SK-N-MC (cell line): ENCODE measurements at regions not wholly inside any gene's neighbourhood (a gene's known extent, or its start where the extent isn't known, plus 50 kb on each side); places are given as distances from the start of the nearest gene placed in this dataset.

Experiments
- EZH2 ChIP-seq: fragments of 200-600 bp; sonication (generic); IDR thresholded peaks from one replicate; pipeline ENCODE4 v1.6.1; 2017; ENCODE audit warnings: antibody characterized with exemption
- FOXP2 ChIP-seq: optimal IDR thresholded peaks from 2 replicates; pipeline ENCODE3; 2011; ENCODE audit warnings: mild to moderate bottlenecking, moderate library complexity; ENCODE audit not compliant: insufficient read depth; ENCODE audit errors: extremely low read length, control extremely low read depth
- POLR2AphosphoS5 ChIP-seq: IDR thresholded peaks from 2 replicates; pipeline ENCODE4 v1.6.1; 2012; ENCODE audit warnings: mild to moderate bottlenecking, low read depth, low read length, borderline replicate concordance

GRCh38 chr1:88063605-88064004 lies 620.5 kb upstream of the PKN2 start:
- TF ChIP-seq POLR2AphosphoS5 (no peak), FOXP2 (no peak), EZH2 (no peak)
